Mucosa of rectum (tissue), 2 donors: ENCODE measurements at regions not wholly inside any gene's neighbourhood (a gene's known extent, or its start where the extent isn't known, plus 50 kb on each side); places are given as distances from the start of the nearest gene placed in this dataset.
"Not testable (repeated sequence)": the region's sequence is repeated elsewhere in the genome, so short reads cannot be mapped to it uniquely, and the experiment has no call there.

Experiments
- H3K27ac ChIP-seq, 2 donors: one replicate each; pipeline ENCODE4 v1.7.0; 2013; ENCODE audit warnings: inconsistent platforms in 2 of 2, low read depth in 2 of 2, low read length in 2 of 2
- H3K27me3 ChIP-seq, 2 donors: one replicate each; pipeline ENCODE4 v1.7.0; 2013; ENCODE audit warnings: low read length in 2 of 2; ENCODE audit not compliant: control insufficient read depth in 2 of 2, insufficient read depth in 2 of 2
- H3K36me3 ChIP-seq, 2 donors: one replicate each; pipeline ENCODE4 v1.7.0; 2013; ENCODE audit warnings: low read length in 2 of 2; ENCODE audit not compliant: control insufficient read depth in 2 of 2, insufficient read depth in 2 of 2
- H3K4me1 ChIP-seq, 2 donors: one replicate each; pipeline ENCODE4 v1.7.0; 2013; ENCODE audit warnings: low read length in 2 of 2, mild to moderate bottlenecking in 1 of 2; ENCODE audit not compliant: control insufficient read depth in 2 of 2, insufficient read depth in 2 of 2
- H3K4me3 ChIP-seq, 2 donors: one replicate each; pipeline ENCODE4 v1.7.0; 2013; ENCODE audit warnings: low read length in 2 of 2
- H3K9ac ChIP-seq, 2 donors: one replicate each; pipeline ENCODE4 v1.7.0; 2013; ENCODE audit warnings: low read length in 2 of 2, low read depth in 1 of 2, mild to moderate bottlenecking in 1 of 2
- H3K9me3 ChIP-seq, 2 donors: one replicate each; pipeline ENCODE4 v1.7.0; 2013; ENCODE audit warnings: low read length in 2 of 2; ENCODE audit not compliant: control insufficient read depth in 2 of 2
- donor health status: healthy.
- donor health status: Normal muscosa, but diverticular disease.

- Histone ChIP-seq H3K36me3 (no peaks in the 10 kb centered on the region), H3K4me1 (no peaks in the 10 kb centered on the region), H3K9ac (no peak overlapping the region), H3K27me3 (no peaks in the 10 kb centered on the region), H3K9me3 (no peaks in the 10 kb centered on the region), H3K27ac (no peak overlapping the region), H3K4me3 (no peak overlapping the region)
These were observed 329.4 kb upstream of the PPARGC1A start for GRCh38 chr4:24219209-24219608.

- Histone ChIP-seq H3K4me3 (no peak overlapping the region), H3K36me3 (no peaks in the 10 kb centered on the region)
These were observed 328.7 kb upstream of the PPARGC1A start for GRCh38 chr4:24218566-24218965.

GRCh38 chr4:24214796-24215195, 324.9 kb upstream of the PPARGC1A start:
- Histone ChIP-seq H3K9ac (no peak overlapping the region), H3K27me3 (no peaks in the 10 kb centered on the region), H3K36me3 (no peaks in the 10 kb centered on the region), H3K4me1 (no peaks in the 10 kb centered on the region), H3K27ac (no peak overlapping the region), H3K4me3 (no peak overlapping the region), H3K9me3 (no peaks in the 10 kb centered on the region)

More at GRCh38 chr4:24218566-24218965, 328.7 kb upstream of the PPARGC1A start:
- Histone ChIP-seq H3K27me3 (no peaks in the 10 kb centered on the region), H3K4me1 (no peaks in the 10 kb centered on the region), H3K9ac (no peak overlapping the region), H3K9me3 (no peaks in the 10 kb centered on the region), H3K27ac (no peak overlapping the region)

GRCh38 chr4:24213961-24214360, 324.1 kb upstream of the PPARGC1A start:
- Histone ChIP-seq H3K4me3 (no peak overlapping the region), H3K27me3 (no peaks in the 10 kb centered on the region), H3K9me3 (no peaks in the 10 kb centered on the region), H3K36me3 (no peaks in the 10 kb centered on the region), H3K9ac (no peak overlapping the region), H3K27ac (no peak overlapping the region), H3K4me1 (no peaks in the 10 kb centered on the region)

- no peak overlapping the region for H3K4me3 ChIP-seq
These were observed 322.8 kb upstream of the PPARGC1A start for GRCh38 chr4:24212642-24213041.

GRCh38 chr4:24211856-24212255, 322.0 kb upstream of the PPARGC1A start:
- no peak overlapping the region for H3K9ac ChIP-seq
- no peaks in the 10 kb centered on the region for H3K36me3 ChIP-seq
- H3K27ac ChIP-seq: no peak overlapping the region
- H3K27me3 ChIP-seq: no peaks in the 10 kb centered on the region
- no peaks in the 10 kb centered on the region for H3K9me3 ChIP-seq
- H3K4me3 ChIP-seq: no peak overlapping the region
- H3K4me1 ChIP-seq: no peaks in the 10 kb centered on the region

More at GRCh38 chr4:24212642-24213041, 322.8 kb upstream of the PPARGC1A start:
- Histone ChIP-seq H3K4me1 (no peaks in the 10 kb centered on the region), H3K9ac (no peak overlapping the region), H3K27ac (no peak overlapping the region), H3K9me3 (no peaks in the 10 kb centered on the region), H3K27me3 (no peaks in the 10 kb centered on the region), H3K36me3 (no peaks in the 10 kb centered on the region)

GRCh38 chr4:24210332-24210902, 320.6 kb upstream of the PPARGC1A start:
- H3K9ac ChIP-seq: no peak overlapping the region
- H3K4me3 ChIP-seq: no peak overlapping the region
- H3K9me3 ChIP-seq: no peaks in the 10 kb centered on the region
- H3K36me3 ChIP-seq: no peaks in the 10 kb centered on the region
- H3K27ac ChIP-seq: no peak overlapping the region
- no peaks in the 10 kb centered on the region for H3K4me1 ChIP-seq
- no peaks in the 10 kb centered on the region for H3K27me3 ChIP-seq

GRCh38 chr4:24209906-24210305, 320.1 kb upstream of the PPARGC1A start:
- Histone ChIP-seq H3K36me3 (no peaks in the 10 kb centered on the region), H3K4me1 (no peaks in the 10 kb centered on the region), H3K4me3 (no peak overlapping the region), H3K27ac (no peak overlapping the region), H3K27me3 (no peaks in the 10 kb centered on the region), H3K9me3 (no peaks in the 10 kb centered on the region), H3K9ac (no peak overlapping the region)

GRCh38 chr4:24209131-24209530, 319.3 kb upstream of the PPARGC1A start:
- H3K4me3 ChIP-seq: no peak overlapping the region
- H3K9me3 ChIP-seq: no peaks in the 10 kb centered on the region
- no peaks in the 10 kb centered on the region for H3K36me3 ChIP-seq
- no peaks in the 10 kb centered on the region for H3K4me1 ChIP-seq
- no peak overlapping the region for H3K9ac ChIP-seq
- H3K27ac ChIP-seq: no peak overlapping the region
- no peaks in the 10 kb centered on the region for H3K27me3 ChIP-seq

GRCh38 chr4:24208691-24209090, 318.8 kb upstream of the PPARGC1A start:
- Histone ChIP-seq H3K4me3 (no peak overlapping the region), H3K9ac (no peak overlapping the region), H3K4me1 (no peaks in the 10 kb centered on the region), H3K27me3 (no peaks in the 10 kb centered on the region), H3K27ac (no peak overlapping the region), H3K36me3 (no peaks in the 10 kb centered on the region), H3K9me3 (no peaks in the 10 kb centered on the region)

GRCh38 chr4:24204708-24205107, 314.9 kb upstream of the PPARGC1A start:
- not testable (repeated sequence) for H3K9ac ChIP-seq, H3K4me1 ChIP-seq, H3K4me3 ChIP-seq, H3K36me3 ChIP-seq, H3K27me3 ChIP-seq, H3K27ac ChIP-seq, H3K9me3 ChIP-seq
